OCI-LY1 (cell line): ENCODE measurements at regions not wholly inside any gene's neighbourhood (a gene's known extent, or its start where the extent isn't known, plus 50 kb on each side); places are given as distances from the start of the nearest gene placed in this dataset.

Experiments
- H2AFZ ChIP-seq: fragments of 200-600 bp; sonication (generic), shearing (Covaris generic); 2 replicates; pipeline ENCODE4 v1.6.0; 2014; ENCODE audit warnings: antibody characterized with exemption, mild to moderate bottlenecking, low read length
- H3F3A ChIP-seq: fragments of 200-600 bp; sonication (generic), shearing (Covaris generic); 2 replicates; pipeline ENCODE4 v1.6.0; 2014; ENCODE audit warnings: mild to moderate bottlenecking, antibody characterized with exemption, low read length, moderate library complexity; ENCODE audit not compliant: insufficient read depth
- H3K27ac ChIP-seq: fragments of 200-600 bp; sonication (generic); 2 replicates; pipeline ENCODE4 v1.5.1; 2014; ENCODE audit warnings: low read length, mixed run types, mild to moderate bottlenecking, low read depth; ENCODE audit not compliant: poor library complexity, severe bottlenecking
- H3K27me3 ChIP-seq: fragments of 200-600 bp; sonication (generic); 2 replicates; pipeline ENCODE4 v1.6.0; 2014; ENCODE audit warnings: antibody characterized with exemption, mild to moderate bottlenecking, low read length, moderate library complexity; ENCODE audit not compliant: insufficient read depth
- H3K36me3 ChIP-seq: fragments of 200-600 bp; sonication (generic); 2 replicates; pipeline ENCODE4 v1.6.1; 2014; ENCODE audit warnings: mild to moderate bottlenecking, antibody characterized with exemption, low read length, moderate library complexity, mixed read lengths; ENCODE audit not compliant: insufficient read depth
- H3K4me1 ChIP-seq: fragments of 200-600 bp; sonication (generic); 2 replicates; pipeline ENCODE4 v1.5.1; 2014; ENCODE audit warnings: mild to moderate bottlenecking, low read length, moderate library complexity; ENCODE audit not compliant: insufficient read depth, severe bottlenecking
- H3K4me2 ChIP-seq: fragments of 200-600 bp; sonication (generic), shearing (Covaris generic); 2 replicates; pipeline ENCODE4 v1.6.1; 2014; ENCODE audit warnings: low read length
- H3K4me3 ChIP-seq: fragments of 200-600 bp; sonication (generic); 2 replicates; pipeline ENCODE4 v1.5.1; 2014; ENCODE audit warnings: low read length, low read depth, mild to moderate bottlenecking, mixed read lengths; ENCODE audit not compliant: poor library complexity, severe bottlenecking
- H3K79me2 ChIP-seq: fragments of 200-600 bp; shearing (Covaris generic); 2 replicates; pipeline ENCODE4 v1.6.1; 2016; ENCODE audit warnings: mixed run types, low read length, mixed read lengths; ENCODE audit not compliant: insufficient read depth
- H3K9ac ChIP-seq: fragments of 200-600 bp; sonication (generic), shearing (Covaris generic); 2 replicates; pipeline ENCODE4 v1.6.1; 2014; ENCODE audit warnings: mild to moderate bottlenecking, low read length, mixed read lengths
- H3K9me2 ChIP-seq: fragments of 200-600 bp; sonication (generic), shearing (Covaris generic); 2 replicates; pipeline ENCODE4 v1.6.1; 2014; ENCODE audit warnings: low read depth, mild to moderate bottlenecking, low read length, mixed read lengths
- H3K9me3 ChIP-seq: fragments of 200-600 bp; shearing (Covaris generic); 2 replicates; pipeline ENCODE4 v1.6.1; 2014; ENCODE audit warnings: low read length, mixed read lengths
- H4K20me1 ChIP-seq: fragments of 200-600 bp; sonication (generic), shearing (Covaris generic); 2 replicates; pipeline ENCODE4 v1.6.0; 2016; ENCODE audit warnings: mild to moderate bottlenecking, low read length; ENCODE audit not compliant: insufficient read depth
- CTCF ChIP-seq: fragments of 200-600 bp; sonication (generic), shearing (Covaris generic); IDR thresholded peaks from 2 replicates; pipeline ENCODE4 v1.5.1; 2017; ENCODE audit warnings: mild to moderate bottlenecking, antibody characterized with exemption, low read length, moderate library complexity, mixed read lengths
- EZH2 ChIP-seq: fragments of 200-600 bp; sonication (generic), shearing (Covaris generic); IDR thresholded peaks from 2 replicates; pipeline ENCODE4 v1.8.0; 2017; ENCODE audit warnings: borderline replicate concordance, mixed run types, mild to moderate bottlenecking, antibody characterized with exemption, low read length, moderate library complexity, mixed read lengths

- H3F3A ChIP-seq = no peaks in the 10 kb centered on the region
- H4K20me1 ChIP-seq = no peaks in the 10 kb centered on the region
- H3K36me3 ChIP-seq = no peaks in the 10 kb centered on the region
- H3K4me1 ChIP-seq = no peaks in the 10 kb centered on the region
- H2AFZ ChIP-seq = no peak overlapping the region
- H3K9ac ChIP-seq = no peak overlapping the region
- H3K27ac ChIP-seq = no peak overlapping the region
- H3K27me3 ChIP-seq = no peaks in the 10 kb centered on the region
- no peaks in the 10 kb centered on the region for H3K79me2 ChIP-seq
- H3K4me3 ChIP-seq = no peak overlapping the region
- TF ChIP-seq CTCF (no peak), EZH2 (no peak)
- no peak overlapping the region for H3K4me2 ChIP-seq
- no peaks in the 10 kb centered on the region for H3K9me2 ChIP-seq
- H3K9me3 ChIP-seq = no peaks in the 10 kb centered on the region
Observed at GRCh38 chr9:78805771-78806170, 508.8 kb downstream of the PSAT1 start.

GRCh38 chr9:78806492-78807160 lies 509.7 kb downstream of the PSAT1 start:
- no peaks in the 10 kb centered on the region for H4K20me1 ChIP-seq
- no peak overlapping the region for H3K4me3 ChIP-seq
- H3K9me3 ChIP-seq = no peaks in the 10 kb centered on the region
- H3K9me2 ChIP-seq = no peaks in the 10 kb centered on the region
- no peak overlapping the region for H3K9ac ChIP-seq
- H3F3A ChIP-seq = no peaks in the 10 kb centered on the region
- H3K4me2 ChIP-seq = no peak overlapping the region
- H3K4me1 ChIP-seq = no peaks in the 10 kb centered on the region
- H3K27ac ChIP-seq = no peak overlapping the region
- H2AFZ ChIP-seq = no peak overlapping the region
- H3K27me3 ChIP-seq = no peaks in the 10 kb centered on the region
- TF ChIP-seq CTCF (no peak), EZH2 (no peak)
- H3K79me2 ChIP-seq = no peaks in the 10 kb centered on the region
- no peaks in the 10 kb centered on the region for H3K36me3 ChIP-seq

- Histone ChIP-seq H3F3A (no peaks in the 10 kb centered on the region), H3K36me3 (no peaks in the 10 kb centered on the region), H3K4me2 (no peak overlapping the region)
Observed at GRCh38 chr9:78807286-78807685, 510.4 kb downstream of the PSAT1 start.

More at GRCh38 chr9:78807286-78807685, 510.4 kb downstream of the PSAT1 start:
- H3K27me3 ChIP-seq = no peaks in the 10 kb centered on the region
- no peaks in the 10 kb centered on the region for H3K9me2 ChIP-seq
- no peaks in the 10 kb centered on the region for H3K79me2 ChIP-seq
- TF ChIP-seq EZH2 = no peak
- no peak for TF ChIP-seq CTCF
- no peak overlapping the region for H3K4me3 ChIP-seq
- no peak overlapping the region for H2AFZ ChIP-seq
- H3K9ac ChIP-seq = no peak overlapping the region
- no peak overlapping the region for H3K27ac ChIP-seq
- no peaks in the 10 kb centered on the region for H3K4me1 ChIP-seq
- H3K9me3 ChIP-seq = no peaks in the 10 kb centered on the region
- no peaks in the 10 kb centered on the region for H4K20me1 ChIP-seq
